Hematopoietic multipotent progenitor cell (in vitro differentiated cells): ENCODE measurements at regions not wholly inside any gene's neighbourhood (a gene's known extent, or its start where the extent isn't known, plus 50 kb on each side); places are given as distances from the start of the nearest gene placed in this dataset.
A peak's percentile ranks its signal among the peaks of the same experiment; 100 is the strongest.
"Not testable (repeated sequence)": the region's sequence is repeated elsewhere in the genome, so short reads cannot be mapped to it uniquely, and the experiment has no call there.

ENCODE experiments used
- DNase-seq, 3 donors: peaks; one replicate each; pipeline ENCODE4 v3.0.0-alpha.2; 2011 to 2015; ENCODE audit warnings: low read depth in 2 of 3, low spot score in 2 of 3

- DNase-seq = no peak
Measured at GRCh38 chr6:88499845-88500699, 333.9 kb upstream of the CNR1 start.

- DNase-seq = no peak
Measured at GRCh38 chr6:88499436-88499835, 333.3 kb upstream of the CNR1 start.

GRCh38 chr6:88497403-88497802, 331.3 kb upstream of the CNR1 start:
- DNase-seq = not testable (repeated sequence)

- no peak for DNase-seq
Measured at GRCh38 chr6:88494401-88495140, 328.4 kb upstream of the CNR1 start.

GRCh38 chr6:88493717-88494116, 327.6 kb upstream of the CNR1 start:
- DNase-seq = no peak

GRCh38 chr6:88492824-88493223, 326.7 kb upstream of the CNR1 start:
- DNase-seq = peak in 1 of 3 donors; percentile 0

GRCh38 chr6:88492241-88492640, 326.1 kb upstream of the CNR1 start:
- DNase-seq = no peak

- no peak for DNase-seq
Measured at GRCh38 chr6:88491266-88491880, 325.2 kb upstream of the CNR1 start.

GRCh38 chr6:88490908-88491264, 324.7 kb upstream of the CNR1 start:
- DNase-seq = no peak

GRCh38 chr6:88490195-88490907, 324.2 kb upstream of the CNR1 start:
- no peak for DNase-seq

GRCh38 chr6:88483424-88483823, 317.3 kb upstream of the CNR1 start:
- no peak for DNase-seq

GRCh38 chr6:88482465-88482864, 316.3 kb upstream of the CNR1 start:
- DNase-seq = no peak

GRCh38 chr6:88481519-88481918, 315.4 kb upstream of the CNR1 start:
- DNase-seq = no peak

GRCh38 chr6:88480816-88481215, 314.7 kb upstream of the CNR1 start:
- DNase-seq = no peak

- DNase-seq = no peak
Measured at GRCh38 chr6:88477413-88477812, 311.3 kb upstream of the CNR1 start.

GRCh38 chr6:88476388-88476787, 310.2 kb upstream of the CNR1 start:
- no peak for DNase-seq

- no peak for DNase-seq
Measured at GRCh38 chr6:88474720-88475119, 308.6 kb upstream of the CNR1 start.

GRCh38 chr6:88473589-88473988, 307.4 kb upstream of the CNR1 start:
- DNase-seq = no peak

- DNase-seq = no peak
Measured at GRCh38 chr6:88472851-88473525, 306.8 kb upstream of the CNR1 start.

- no peak for DNase-seq
Measured at GRCh38 chr6:88459643-88460042, 293.5 kb upstream of the CNR1 start.

- no peak for DNase-seq
Measured at GRCh38 chr6:88459189-88459588, 293.0 kb upstream of the CNR1 start.
